Activated CD4-positive, alpha-beta T cell treated with anti-CD3 and anti-CD28 coated beads, Interleukin-2, Interleukin-4, amounts not matched to agents 100 ng/mL and 50 ng/mL, durations not matched to agents 16 hours and 8 hours (primary cell): ENCODE measurements at regions not wholly inside any gene's neighbourhood (a gene's known extent, or its start where the extent isn't known, plus 50 kb on each side); places are given as distances from the start of the nearest gene placed in this dataset.

Experiments
- DNase-seq: peaks from one replicate; pipeline ENCODE4 v3.0.0-alpha.2; 2020; ENCODE audit warnings: low spot score

- DNase-seq: no peak
Measured at GRCh38 chr5:155982354-155982753, 344.6 kb upstream of the SGCD start.

- DNase-seq: no peak
Measured at GRCh38 chr5:155983954-155984353, 343.0 kb upstream of the SGCD start.

- no peak for DNase-seq
Measured at GRCh38 chr5:155987265-155987810, 339.6 kb upstream of the SGCD start.

GRCh38 chr5:155989879-155990278, 337.1 kb upstream of the SGCD start:
- no peak for DNase-seq

GRCh38 chr5:155996123-155996522, 330.8 kb upstream of the SGCD start:
- DNase-seq: no peak

- DNase-seq: no peak
Measured at GRCh38 chr5:155998257-155998656, 328.7 kb upstream of the SGCD start.

- no peak for DNase-seq
Measured at GRCh38 chr5:156000115-156000514, 326.8 kb upstream of the SGCD start.

GRCh38 chr5:156004754-156005153, 322.2 kb upstream of the SGCD start:
- DNase-seq: no peak

GRCh38 chr5:156006026-156006647, 320.8 kb upstream of the SGCD start:
- DNase-seq: no peak

- DNase-seq: no peak
Measured at GRCh38 chr5:156008844-156009243, 318.1 kb upstream of the SGCD start.

- DNase-seq: no peak
Measured at GRCh38 chr5:156009583-156009982, 317.4 kb upstream of the SGCD start.

- DNase-seq: no peak
Measured at GRCh38 chr5:156015137-156015536, 311.8 kb upstream of the SGCD start.

GRCh38 chr5:156019130-156019529, 307.8 kb upstream of the SGCD start:
- no peak for DNase-seq

- no peak for DNase-seq
Measured at GRCh38 chr5:156019571-156020180, 307.3 kb upstream of the SGCD start.

- DNase-seq: no peak
Measured at GRCh38 chr5:156020647-156021046, 306.3 kb upstream of the SGCD start.

GRCh38 chr5:156021866-156022265, 305.1 kb upstream of the SGCD start:
- DNase-seq: no peak

- no peak for DNase-seq
Measured at GRCh38 chr5:156025656-156026055, 301.3 kb upstream of the SGCD start.

GRCh38 chr5:156031181-156031580, 295.8 kb upstream of the SGCD start:
- DNase-seq: no peak

GRCh38 chr5:156036640-156037039, 290.3 kb upstream of the SGCD start:
- no peak for DNase-seq

- no peak for DNase-seq
Measured at GRCh38 chr5:156037151-156037909, 289.6 kb upstream of the SGCD start.

GRCh38 chr5:156042726-156043125, 284.2 kb upstream of the SGCD start:
- DNase-seq: no peak

GRCh38 chr5:156043351-156043750, 283.6 kb upstream of the SGCD start:
- no peak for DNase-seq

GRCh38 chr5:156051972-156052371, 275.0 kb upstream of the SGCD start:
- no peak for DNase-seq
